GM21390 (cell line): ENCODE measurements at regions not wholly inside any gene's neighbourhood (a gene's known extent, or its start where the extent isn't known, plus 50 kb on each side); places are given as distances from the start of the nearest gene placed in this dataset.
"Not testable (repeated sequence)": the region's sequence is repeated elsewhere in the genome, so short reads cannot be mapped to it uniquely, and the experiment has no call there.

Source experiments
- ATAC-seq: cut with Tn5 transposase; IDR thresholded peaks from one replicate; pipeline ENCODE4 v1.9.1; 2021; ENCODE audit not compliant: unreplicated experiment

GRCh38 chrX:109782994-109783700 lies 50.1 kb upstream of the ACSL4 start:
- ATAC-seq: peak; percentile 84

DNA sequence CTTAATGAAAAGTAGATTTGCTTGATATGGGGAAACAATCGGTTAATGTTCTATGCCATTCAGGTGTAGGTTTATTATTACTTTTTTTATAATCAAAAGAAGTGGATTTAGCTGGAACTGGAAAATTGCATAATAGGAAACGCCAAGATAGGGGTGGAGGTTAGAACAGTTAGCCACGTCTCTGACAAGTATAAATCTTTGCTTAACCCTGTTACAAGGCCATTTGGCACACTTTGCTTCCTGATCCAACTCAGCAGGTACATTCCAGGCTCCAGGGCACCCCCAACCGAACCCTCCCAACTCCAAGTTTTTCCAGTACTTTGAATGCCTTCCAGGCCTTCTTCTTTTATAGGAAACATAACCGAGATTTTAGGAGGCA lies 50.6 kb upstream of the ACSL4 start:
- no peak for ATAC-seq

DNA sequence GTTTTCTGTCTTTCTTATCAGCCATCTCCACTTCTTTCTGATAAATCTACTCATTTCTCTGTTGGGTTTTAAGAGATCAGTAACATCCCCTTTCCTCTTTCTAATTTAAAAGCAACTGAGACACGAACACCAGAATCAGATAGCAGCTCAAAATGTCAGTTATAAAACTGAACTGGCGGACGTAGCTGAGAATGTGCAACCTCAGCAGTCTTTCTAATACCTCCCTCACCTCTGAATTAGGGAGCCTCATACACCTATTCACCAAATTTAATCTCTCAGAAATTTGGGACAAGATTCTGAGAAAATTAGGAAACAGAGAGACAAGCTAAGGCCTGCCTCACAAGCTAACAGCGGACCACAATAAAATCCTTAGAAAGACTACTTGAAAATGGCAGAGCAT lies 52.0 kb upstream of the ACSL4 start:
- no peak for ATAC-seq

DNA sequence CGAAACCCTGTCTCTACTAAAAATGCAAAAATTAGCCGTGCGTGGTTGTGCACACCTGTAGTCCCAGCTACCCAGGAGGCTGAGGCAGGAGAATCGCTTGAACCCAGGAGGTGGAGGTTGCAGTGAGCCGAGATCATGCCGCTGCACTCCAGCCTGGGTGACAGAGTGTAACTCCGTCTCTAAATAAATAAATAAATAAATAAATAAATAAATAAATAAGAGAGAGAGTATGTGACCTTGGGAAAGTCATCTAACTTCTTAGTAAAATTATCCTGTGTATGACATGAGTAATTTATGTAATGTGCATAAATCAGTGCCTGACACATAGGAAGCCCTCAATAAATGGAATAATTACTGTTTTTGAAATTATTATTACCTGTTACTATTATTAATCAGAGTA lies 57.5 kb upstream of the ACSL4 start:
- ATAC-seq: not testable (repeated sequence)

- no peak for ATAC-seq
These were observed 60.1 kb upstream of the ACSL4 start for GRCh38 chrX:109793191-109793590.

- ATAC-seq: no peak
These were observed 62.6 kb upstream of the ACSL4 start for GRCh38 chrX:109795682-109796081.

- ATAC-seq: no peak
These were observed 64.4 kb upstream of the ACSL4 start for GRCh38 chrX:109797311-109797975.

DNA sequence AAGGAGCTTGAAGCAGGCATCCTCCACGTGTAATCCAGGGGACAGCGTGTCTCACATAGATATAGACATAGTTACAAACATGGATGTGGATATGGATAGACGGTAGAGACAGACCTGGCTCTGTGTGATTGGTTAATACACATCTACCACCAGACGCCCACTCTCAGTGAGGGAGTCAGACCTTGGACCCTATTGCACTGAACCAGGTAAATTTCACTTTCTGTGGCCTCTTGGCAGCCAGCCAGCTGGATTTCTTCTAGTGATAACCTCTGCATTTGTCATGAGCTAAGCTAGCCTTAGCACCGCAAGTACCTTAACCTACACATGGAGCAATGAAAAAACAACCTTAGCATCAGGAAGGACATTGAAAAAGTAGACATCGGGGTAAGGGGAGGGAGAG lies 79.2 kb upstream of the ACSL4 start:
- no peak for ATAC-seq

- ATAC-seq: no peak
These were observed 80.2 kb upstream of the ACSL4 start for GRCh38 chrX:109813236-109813635.

GRCh38 chrX:109818976-109819375 lies 85.9 kb upstream of the ACSL4 start:
- ATAC-seq: no peak

DNA sequence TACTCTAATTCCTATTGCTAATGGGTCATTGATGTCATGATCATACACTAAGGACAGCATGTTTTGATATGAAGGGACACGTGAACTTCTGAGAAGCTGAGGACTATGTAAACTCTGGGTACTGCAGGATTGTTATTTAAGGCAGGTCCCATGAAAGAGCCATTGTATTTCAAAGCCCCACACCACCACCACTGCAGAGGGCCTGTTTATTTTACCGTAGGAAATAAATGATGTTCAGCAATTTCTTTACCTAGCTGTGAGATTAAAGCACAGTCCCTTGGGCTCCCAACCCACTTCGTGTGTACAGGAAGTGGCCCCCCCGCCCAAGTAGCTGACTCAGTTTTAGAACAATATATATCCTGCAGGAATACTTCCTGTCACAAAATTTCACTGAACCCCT lies 89.8 kb upstream of the ACSL4 start:
- no peak for ATAC-seq

DNA sequence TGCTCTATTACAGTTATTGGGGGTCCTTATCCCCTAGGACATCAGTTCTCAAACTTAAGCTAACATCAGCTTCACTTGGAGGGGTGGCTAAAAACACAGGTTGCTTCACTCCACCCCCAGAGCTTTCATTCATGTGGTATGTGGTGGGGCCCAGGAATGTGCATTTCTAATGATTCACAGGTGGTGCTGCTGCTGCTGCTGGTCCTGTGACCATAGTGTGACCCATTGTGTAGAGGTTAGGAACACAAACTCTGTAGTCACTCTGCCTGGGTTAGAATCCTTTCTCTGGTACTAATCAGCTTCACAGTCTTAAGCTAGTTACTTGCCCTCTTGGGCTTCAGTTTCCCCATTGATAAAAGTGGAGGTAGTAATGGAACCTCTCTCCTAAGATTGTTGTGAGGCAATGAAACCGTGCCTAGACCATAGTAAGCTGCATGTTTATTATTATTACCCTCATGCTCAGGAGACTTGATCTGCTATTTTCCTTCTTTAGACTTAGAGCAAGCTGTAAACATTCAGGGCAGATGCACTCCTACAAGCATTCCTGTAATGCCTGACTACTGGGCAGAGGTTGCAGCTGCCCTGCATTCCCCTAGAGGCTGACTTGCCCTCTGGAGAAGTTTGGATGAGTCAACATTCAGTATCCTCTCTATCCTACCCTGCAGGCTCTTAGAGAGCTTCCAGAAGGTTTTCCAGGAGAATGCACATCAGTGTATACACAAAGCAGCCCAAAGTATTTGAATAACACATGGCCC lies 94.1 kb upstream of the ACSL4 start:
- no peak for ATAC-seq

DNA sequence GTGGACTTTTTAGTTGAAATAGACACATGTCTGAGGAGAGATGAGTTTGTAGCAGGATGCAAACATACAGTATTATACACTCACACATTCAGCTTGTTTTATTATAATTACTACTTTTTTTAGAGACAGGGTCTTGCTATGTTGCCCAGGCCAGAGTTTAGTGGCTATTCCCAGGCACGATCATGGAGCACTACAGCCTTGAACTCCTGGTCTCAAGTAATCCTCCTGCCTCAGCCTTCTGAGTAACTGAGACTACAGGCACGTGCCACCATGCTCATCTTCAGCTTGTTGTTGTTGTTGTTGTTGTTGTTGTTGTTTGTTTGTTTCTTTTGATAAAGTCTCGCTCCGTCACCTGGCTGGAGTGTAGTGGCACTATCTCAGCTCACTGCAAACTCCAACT lies 94.7 kb upstream of the ACSL4 start:
- ATAC-seq: no peak

GRCh38 chrX:109830157-109830703 lies 97.2 kb upstream of the ACSL4 start:
- ATAC-seq: no peak

GRCh38 chrX:109830704-109831206 lies 97.7 kb upstream of the ACSL4 start:
- ATAC-seq: peak; percentile 79

- no peak for ATAC-seq
These were observed 98.4 kb upstream of the ACSL4 start for GRCh38 chrX:109831326-109831985.

DNA sequence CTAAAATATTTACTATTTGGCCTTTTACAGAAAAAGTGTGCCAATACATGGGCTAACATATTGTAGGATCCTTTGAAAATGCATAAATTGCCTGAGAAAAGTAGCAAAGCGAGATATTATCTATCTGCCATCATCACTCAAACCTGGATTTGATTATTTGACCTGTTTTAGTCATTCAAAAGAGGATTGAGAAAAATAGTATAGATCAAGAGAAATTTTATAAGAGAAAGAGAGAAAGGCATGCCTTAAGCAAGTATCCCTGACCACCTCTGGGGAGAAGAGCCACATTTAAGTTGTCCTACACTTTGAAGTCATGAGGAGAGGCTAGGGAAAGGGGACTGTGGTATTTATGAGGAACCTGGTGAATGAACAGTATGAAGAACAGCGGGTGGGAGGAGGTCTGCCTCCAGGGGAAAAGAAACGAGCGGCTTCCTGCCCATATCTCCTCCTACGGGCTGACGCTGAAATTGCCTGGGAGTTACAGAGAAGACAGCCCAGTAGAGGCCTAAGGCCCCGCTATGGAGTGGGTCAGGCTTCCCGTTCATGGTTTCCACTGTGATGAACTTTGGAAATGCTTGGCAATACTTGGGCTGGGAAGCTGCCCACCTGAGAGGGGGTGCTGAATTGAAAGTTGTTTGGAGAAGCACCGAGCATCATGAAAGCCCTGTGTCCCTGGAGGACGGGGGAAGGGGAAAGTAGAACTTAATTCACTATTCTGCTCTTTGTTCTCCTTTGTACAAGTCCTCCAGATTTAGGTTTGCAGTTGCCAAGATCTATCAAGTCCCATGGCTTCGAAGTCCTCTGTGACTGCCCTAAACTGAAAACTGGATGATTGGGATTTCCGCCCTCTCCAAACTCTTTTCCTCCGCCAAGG lies 106.9 kb upstream of the ACSL4 start:
- no peak for ATAC-seq

DNA sequence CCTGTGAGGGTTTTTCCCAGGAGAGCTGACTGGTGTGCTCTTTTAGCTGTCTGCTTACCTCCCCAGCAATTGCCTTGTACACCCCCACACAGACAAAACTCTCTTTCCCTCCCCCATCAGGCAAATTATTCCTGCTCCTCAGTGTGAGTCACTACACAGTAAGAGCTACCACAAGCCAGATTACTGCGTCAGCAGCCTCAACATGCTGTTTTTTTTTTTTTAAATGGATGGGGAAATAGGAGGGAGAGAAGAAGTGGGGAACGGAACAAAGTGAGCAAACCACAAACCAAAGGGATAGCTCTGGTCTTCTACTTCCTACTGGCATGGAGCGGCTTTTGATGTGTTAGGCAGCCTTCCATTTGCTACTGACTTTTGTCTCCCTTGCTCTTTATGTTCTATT lies 107.5 kb upstream of the ACSL4 start:
- no peak for ATAC-seq

GRCh38 chrX:109841257-109841656 lies 108.2 kb upstream of the ACSL4 start:
- no peak for ATAC-seq
